Lower lobe of right lung (tissue), 2 donors: ENCODE measurements at regions not wholly inside any gene's neighbourhood (a gene's known extent, or its start where the extent isn't known, plus 50 kb on each side); places are given as distances from the start of the nearest gene placed in this dataset.

Source experiments
- ATAC-seq, 2 donors: fragments of 200-7000 bp; cut with Tn5 transposase; one replicate each; pipeline ENCODE4 v1.9.1; 2020 to 2022; ENCODE audit warnings: mild to moderate bottlenecking in 2 of 2, moderate library complexity in 2 of 2
- DNase-seq: peaks from one replicate; pipeline ENCODE4 v3.0.0-alpha.2; 2020
- H3K27ac ChIP-seq: fragments of 200-600 bp; one replicate; pipeline ENCODE4 v1.8.0; 2022
- H3K27me3 ChIP-seq: fragments of 200-600 bp; one replicate; pipeline ENCODE4 v1.8.0; 2022; ENCODE audit warnings: low read depth
- H3K36me3 ChIP-seq: fragments of 200-600 bp; one replicate; pipeline ENCODE4 v1.8.0; 2022; ENCODE audit warnings: mild to moderate bottlenecking
- H3K4me1 ChIP-seq: fragments of 200-600 bp; one replicate; pipeline ENCODE4 v1.8.0; 2022
- H3K4me3 ChIP-seq: fragments of 200-600 bp; one replicate; pipeline ENCODE4 v1.8.0; 2022; ENCODE audit warnings: mild to moderate bottlenecking
- H3K9me3 ChIP-seq: fragments of 200-600 bp; one replicate; pipeline ENCODE4 v1.8.0; 2022
- intact Hi-C: fragments of 100-400 bp; cut with DNase I; formaldehyde crosslinking; loops from one replicate; pipeline ENCODE4 v1.11.0; 2022
- TF ChIP-seq, protein P1 (sequence below): fragments of 200-600 bp; IDR thresholded peaks from one replicate; pipeline ENCODE4 v1.8.0; 2022; ENCODE audit warnings: antibody characterized with exemption, mild to moderate bottlenecking
- donor health status: DM: no; HTN: yes; CAD: no; lungs with severe emphysema.

DNA sequence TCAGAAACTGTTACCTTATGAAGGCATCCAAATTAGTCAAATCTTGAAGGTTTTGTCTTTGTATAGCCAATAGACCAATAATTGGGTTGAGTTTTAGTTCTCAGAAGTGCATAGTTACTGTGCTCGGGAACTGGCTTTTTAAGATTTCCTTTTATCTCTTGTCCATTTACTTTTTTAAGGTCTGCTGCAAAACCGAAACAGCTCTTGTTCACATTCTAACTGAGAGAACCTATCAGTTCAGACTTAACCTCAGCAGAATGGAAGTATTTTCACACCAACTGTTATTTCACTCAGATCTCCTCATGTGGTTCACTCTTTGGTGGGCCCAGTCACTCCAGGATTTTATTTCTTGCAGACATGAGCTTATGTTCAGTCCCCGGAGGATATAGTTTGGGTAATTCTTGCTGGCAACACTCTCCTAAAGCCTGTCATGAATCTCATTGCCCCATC is 55.5 kb downstream of the TPBG start:
- intact Hi-C loops: no loop called here
- Histone ChIP-seq H3K27me3 (no peaks in the 10 kb centered on the region), H3K36me3 (no peaks in the 10 kb centered on the region), H3K9me3 (no peaks in the 10 kb centered on the region), H3K27ac (no peak overlapping the region), H3K4me1 (no peaks in the 10 kb centered on the region), H3K4me3 (no peak overlapping the region)
- ATAC-seq: no peak
- DNase-seq: no peak
- TF ChIP-seq, protein P1, sequence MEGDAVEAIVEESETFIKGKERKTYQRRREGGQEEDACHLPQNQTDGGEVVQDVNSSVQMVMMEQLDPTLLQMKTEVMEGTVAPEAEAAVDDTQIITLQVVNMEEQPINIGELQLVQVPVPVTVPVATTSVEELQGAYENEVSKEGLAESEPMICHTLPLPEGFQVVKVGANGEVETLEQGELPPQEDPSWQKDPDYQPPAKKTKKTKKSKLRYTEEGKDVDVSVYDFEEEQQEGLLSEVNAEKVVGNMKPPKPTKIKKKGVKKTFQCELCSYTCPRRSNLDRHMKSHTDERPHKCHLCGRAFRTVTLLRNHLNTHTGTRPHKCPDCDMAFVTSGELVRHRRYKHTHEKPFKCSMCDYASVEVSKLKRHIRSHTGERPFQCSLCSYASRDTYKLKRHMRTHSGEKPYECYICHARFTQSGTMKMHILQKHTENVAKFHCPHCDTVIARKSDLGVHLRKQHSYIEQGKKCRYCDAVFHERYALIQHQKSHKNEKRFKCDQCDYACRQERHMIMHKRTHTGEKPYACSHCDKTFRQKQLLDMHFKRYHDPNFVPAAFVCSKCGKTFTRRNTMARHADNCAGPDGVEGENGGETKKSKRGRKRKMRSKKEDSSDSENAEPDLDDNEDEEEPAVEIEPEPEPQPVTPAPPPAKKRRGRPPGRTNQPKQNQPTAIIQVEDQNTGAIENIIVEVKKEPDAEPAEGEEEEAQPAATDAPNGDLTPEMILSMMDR: no peak

DNA sequence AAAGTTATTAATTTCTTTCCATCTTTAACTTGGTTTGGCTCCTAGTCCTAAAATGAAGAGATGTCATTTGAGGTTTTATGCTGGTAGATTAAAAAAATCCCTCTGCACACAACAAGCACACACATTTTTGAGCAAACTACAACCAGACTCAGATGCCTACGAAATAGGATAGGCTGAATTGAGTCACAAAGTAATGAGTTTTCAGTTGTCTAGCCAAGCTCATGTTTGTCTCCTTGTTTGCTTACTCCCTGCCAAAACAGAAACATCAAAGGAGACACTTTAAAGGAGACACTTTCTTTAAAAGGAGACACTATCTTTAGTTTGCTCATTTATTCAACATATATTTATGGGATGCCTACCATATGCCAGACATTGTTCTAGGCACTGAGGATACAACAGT is 56.2 kb downstream of the TPBG start:
- no peaks in the 10 kb centered on the region for H3K27me3 ChIP-seq
- H3K4me3 ChIP-seq: no peak overlapping the region
- H3K36me3 ChIP-seq: no peaks in the 10 kb centered on the region
- H3K4me1 ChIP-seq: no peaks in the 10 kb centered on the region
- no peaks in the 10 kb centered on the region for H3K9me3 ChIP-seq
- no peak overlapping the region for H3K27ac ChIP-seq
- DNase-seq (no peak), ATAC-seq (no peak)
- TF ChIP-seq, protein P1: no peak
- intact Hi-C loops: no loop called here

DNA sequence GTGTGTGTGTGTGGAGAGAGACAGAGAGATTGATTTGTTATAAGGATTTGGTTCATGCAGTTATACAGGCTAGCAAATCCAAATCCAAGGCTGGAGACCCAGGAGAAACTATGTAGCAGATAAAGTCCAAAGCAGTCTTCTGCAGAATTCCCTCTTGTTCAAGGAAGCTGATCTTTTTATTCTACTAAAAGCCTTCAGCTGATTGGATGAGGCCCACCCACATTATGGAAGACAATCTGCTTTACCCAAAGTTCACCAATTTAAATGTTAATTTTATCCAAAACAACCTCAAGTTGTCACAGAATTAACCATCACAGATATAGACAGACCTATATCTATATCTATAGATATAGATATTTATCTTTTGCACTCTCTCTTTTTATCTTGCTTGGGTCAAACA is 67.0 kb downstream of the TPBG start:
- no peak for DNase-seq
- intact Hi-C loops: no loop called here
- H3K27me3 ChIP-seq: no peaks in the 10 kb centered on the region
- no peak for ATAC-seq
- no peaks in the 10 kb centered on the region for H3K36me3 ChIP-seq
- no peaks in the 10 kb centered on the region for H3K4me1 ChIP-seq
- no peak overlapping the region for H3K4me3 ChIP-seq
- TF ChIP-seq, protein P1: no peak
- H3K9me3 ChIP-seq: no peaks in the 10 kb centered on the region
- H3K27ac ChIP-seq: no peak overlapping the region

DNA sequence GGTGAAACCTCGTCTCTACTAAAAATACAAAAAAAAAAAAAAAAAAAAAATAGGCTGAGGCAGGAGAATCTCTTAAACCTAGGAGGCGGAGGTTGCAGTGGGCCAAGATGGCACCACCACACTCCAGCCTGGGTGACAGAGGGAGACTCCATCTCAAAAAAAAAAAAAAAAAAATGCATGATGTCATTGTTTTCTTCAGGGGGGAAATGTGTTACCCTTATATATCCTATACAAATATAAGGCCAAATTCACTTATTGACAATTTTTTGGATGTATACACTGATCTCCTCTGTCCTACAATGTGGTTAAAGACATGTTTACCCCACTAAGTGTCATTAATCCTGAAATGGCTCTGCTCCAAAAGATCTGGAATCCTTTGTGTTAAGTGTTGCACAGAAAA is 73.1 kb downstream of the TPBG start:
- H3K4me1 ChIP-seq: no peaks in the 10 kb centered on the region
- H3K9me3 ChIP-seq: no peaks in the 10 kb centered on the region
- TF ChIP-seq, protein P1: no peak
- no peak overlapping the region for H3K4me3 ChIP-seq
- no peak for DNase-seq
- no peak overlapping the region for H3K27ac ChIP-seq
- no peak for ATAC-seq
- H3K27me3 ChIP-seq: no peaks in the 10 kb centered on the region
- intact Hi-C loops: no loop called here
- no peaks in the 10 kb centered on the region for H3K36me3 ChIP-seq

DNA sequence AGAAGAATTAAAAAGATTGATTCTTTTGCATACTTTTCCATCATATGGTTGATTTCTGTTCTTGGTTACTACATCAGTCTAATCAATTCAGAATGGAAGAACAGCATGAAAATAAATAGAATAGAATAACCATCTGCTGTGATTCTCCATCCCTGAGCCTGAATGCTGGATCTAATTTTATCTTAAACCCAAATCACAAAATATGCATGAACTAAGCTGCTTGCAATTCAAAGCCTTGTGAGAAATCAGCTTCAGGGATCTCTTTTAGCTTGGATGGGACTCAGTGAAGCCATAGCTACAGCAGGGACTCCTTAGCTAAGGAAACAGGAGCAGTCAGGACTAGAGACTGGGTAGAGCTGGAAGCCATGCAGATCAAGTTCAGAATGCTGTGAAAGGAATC is 74.1 kb downstream of the TPBG start:
- no peaks in the 10 kb centered on the region for H3K36me3 ChIP-seq
- intact Hi-C loops: no loop called here
- ATAC-seq (no peak), DNase-seq (no peak)
- H3K4me1 ChIP-seq: no peaks in the 10 kb centered on the region
- H3K27ac ChIP-seq: no peak overlapping the region
- no peaks in the 10 kb centered on the region for H3K9me3 ChIP-seq
- no peak overlapping the region for H3K4me3 ChIP-seq
- TF ChIP-seq, protein P1: no peak
- no peaks in the 10 kb centered on the region for H3K27me3 ChIP-seq
